ENCODE measurements at regions not wholly inside any gene's neighbourhood (a gene's known extent, or its start where the extent isn't known, plus 50 kb on each side); places are given as distances from the start of the nearest gene placed in this dataset.
"Not testable (repeated sequence)": the region's sequence is repeated elsewhere in the genome, so short reads cannot be mapped to it uniquely, and the experiment has no call there.

DNA sequence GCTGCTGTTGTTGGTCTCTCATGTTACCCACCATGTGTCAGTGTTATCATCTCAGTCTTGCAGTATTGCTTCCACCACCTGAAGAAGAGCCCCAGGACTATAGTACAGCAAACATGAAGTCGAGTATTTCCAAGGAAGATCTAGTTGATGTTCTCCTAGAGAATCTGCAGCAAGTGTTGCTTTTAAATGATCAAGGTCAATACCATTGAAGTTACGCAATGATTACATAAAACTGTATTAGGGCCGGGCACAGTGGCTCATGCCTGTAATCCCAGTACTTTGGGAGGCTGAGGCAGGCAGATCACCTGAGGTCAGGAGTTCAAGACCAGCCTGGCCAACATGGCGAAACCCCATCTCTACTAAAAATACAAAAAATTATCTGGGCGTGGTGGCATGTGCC lies 173.9 kb downstream of the TJP1 start:
- not testable (repeated sequence) for DNase-seq (ENCODE audit: low read depth); H3K4me3 ChIP-seq (ENCODE audit: control insufficient read depth, low read depth, low read length)

- no peak for DNase-seq (ENCODE audit: low read depth)
- no peak for TF ChIP-seq CTCF (IDR thresholded peaks at IDR 0.05; ENCODE audit: control insufficient read depth, insufficient read depth, low read depth, low read length, missing control alignments)
- no peak overlapping the region for H3K4me3 ChIP-seq (ENCODE audit: control insufficient read depth, low read depth, low read length)
Measured at GRCh38 chr15:29645841-29646240, 176.4 kb downstream of the TJP1 start.

DNA sequence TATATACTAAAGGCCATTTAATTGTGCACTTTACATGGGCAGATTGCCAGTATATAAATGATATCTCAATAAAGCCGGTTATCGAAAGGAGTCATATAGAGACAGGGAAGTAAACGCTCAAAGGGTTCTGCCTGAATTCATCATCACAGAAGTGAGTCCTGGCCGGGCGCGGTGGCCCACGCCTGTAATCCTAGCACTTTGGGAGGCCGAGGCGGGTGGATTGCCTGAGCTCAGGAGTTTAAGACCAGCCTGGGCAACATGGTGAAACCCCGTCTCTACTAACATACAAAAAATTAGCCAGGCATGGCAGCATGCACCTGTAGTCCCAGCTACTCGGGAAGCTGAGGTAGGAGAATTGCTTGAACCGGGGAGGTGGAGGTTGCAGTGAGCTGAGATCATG lies 177.9 kb downstream of the TJP1 start:
- DNase-seq (ENCODE audit: low read depth); H3K4me3 ChIP-seq (ENCODE audit: control insufficient read depth, low read depth, low read length): not testable (repeated sequence)

DNA sequence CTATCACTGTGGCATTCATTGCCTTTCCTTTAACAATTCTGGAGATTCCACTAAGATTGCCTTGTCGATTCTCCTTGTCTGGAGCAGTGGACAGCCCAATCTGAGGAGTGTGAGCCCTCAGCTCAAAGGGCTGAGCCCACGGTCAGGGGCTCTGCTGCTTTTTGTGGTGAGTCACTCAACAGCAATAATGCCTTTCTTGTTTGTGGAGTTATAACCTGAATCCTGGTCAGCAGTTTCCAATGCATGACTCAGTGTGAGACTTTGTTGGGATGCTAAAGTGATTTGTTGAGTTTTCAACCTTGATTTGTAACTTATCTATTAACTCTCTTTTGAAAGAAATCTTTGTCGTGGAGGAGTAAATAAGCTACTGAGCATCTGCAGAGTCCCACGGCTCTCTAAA lies 183.5 kb downstream of the TJP1 start:
- no peak overlapping the region for H3K4me3 ChIP-seq (ENCODE audit: control insufficient read depth, low read depth, low read length)
- DNase-seq (ENCODE audit: low read depth): no peak
- no peak for TF ChIP-seq CTCF (IDR thresholded peaks at IDR 0.05; ENCODE audit: control insufficient read depth, insufficient read depth, low read depth, low read length, missing control alignments)

DNA sequence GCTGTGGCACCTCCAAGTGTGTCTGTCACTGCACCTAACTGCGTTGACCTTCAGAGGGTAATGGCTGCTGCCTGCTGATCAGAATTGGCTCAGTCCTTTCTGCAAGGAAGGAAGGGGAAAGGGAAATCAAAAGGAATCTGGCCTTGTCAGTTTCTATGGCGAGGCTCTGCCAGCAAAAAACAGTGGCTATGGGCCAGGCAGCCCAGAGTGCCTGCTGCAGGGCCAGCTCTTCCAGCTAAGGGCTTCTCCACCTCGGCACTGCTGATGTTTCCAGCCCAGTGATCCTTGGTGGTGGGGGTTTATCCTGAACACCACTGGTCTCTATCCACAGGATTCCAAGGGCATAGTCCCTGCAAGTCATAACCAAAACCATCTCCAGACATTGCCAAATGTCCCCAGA lies 184.3 kb downstream of the TJP1 start:
- no peak overlapping the region for H3K4me3 ChIP-seq (ENCODE audit: control insufficient read depth, low read depth, low read length)
- TF ChIP-seq CTCF (IDR thresholded peaks at IDR 0.05; ENCODE audit: control insufficient read depth, insufficient read depth, low read depth, low read length, missing control alignments): no peak

DNA sequence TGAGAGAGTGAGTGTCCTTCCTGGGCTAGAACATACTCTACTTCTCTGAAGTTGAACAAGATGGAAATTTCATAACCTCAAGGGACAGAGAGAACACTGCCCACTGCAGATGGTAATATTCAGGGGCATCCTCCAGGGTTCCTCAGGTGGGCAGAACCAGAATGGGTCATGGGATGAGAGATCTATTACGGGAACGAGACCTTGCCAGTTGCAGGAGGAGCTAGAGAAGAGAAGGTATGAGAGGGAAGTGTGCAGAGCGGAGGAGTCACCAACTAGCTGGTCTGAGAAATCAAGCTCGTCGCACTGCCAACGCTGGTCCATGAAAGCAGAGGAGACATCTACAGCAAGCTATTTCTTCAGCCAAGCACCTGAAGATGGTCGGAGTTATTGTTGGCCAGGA lies 184.7 kb downstream of the TJP1 start:
- DNase-seq (ENCODE audit: low read depth): no peak
- TF ChIP-seq CTCF (IDR thresholded peaks at IDR 0.05; ENCODE audit: control insufficient read depth, insufficient read depth, low read depth, low read length, missing control alignments): no peak
- no peak overlapping the region for H3K4me3 ChIP-seq (ENCODE audit: control insufficient read depth, low read depth, low read length)

More for the DNA sequence above, 184.3 kb downstream of the TJP1 start:
- no peak for DNase-seq (ENCODE audit: low read depth)

DNA sequence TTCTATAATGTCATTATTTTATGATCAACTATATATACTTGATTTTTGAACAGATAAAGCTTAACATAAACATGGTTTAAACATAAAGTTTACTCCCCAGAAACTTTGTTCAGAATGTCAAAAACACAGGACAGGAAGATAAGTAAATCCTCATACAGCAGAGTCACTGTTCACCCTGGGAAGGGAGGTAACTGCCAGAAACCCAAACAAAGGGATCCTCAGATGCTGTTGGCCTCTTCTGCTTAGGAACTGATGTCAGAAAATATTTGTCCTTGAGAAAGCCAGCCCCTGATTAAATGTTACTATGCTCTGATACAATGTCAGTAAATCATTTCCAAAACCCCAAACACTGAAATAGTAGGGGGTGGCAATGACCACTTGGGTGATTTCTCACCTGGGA lies 185.3 kb downstream of the TJP1 start:
- no peak for DNase-seq (ENCODE audit: low read depth)
- H3K4me3 ChIP-seq (ENCODE audit: control insufficient read depth, low read depth, low read length): no peak overlapping the region
- no peak for TF ChIP-seq CTCF (IDR thresholded peaks at IDR 0.05; ENCODE audit: control insufficient read depth, insufficient read depth, low read depth, low read length, missing control alignments)

DNA sequence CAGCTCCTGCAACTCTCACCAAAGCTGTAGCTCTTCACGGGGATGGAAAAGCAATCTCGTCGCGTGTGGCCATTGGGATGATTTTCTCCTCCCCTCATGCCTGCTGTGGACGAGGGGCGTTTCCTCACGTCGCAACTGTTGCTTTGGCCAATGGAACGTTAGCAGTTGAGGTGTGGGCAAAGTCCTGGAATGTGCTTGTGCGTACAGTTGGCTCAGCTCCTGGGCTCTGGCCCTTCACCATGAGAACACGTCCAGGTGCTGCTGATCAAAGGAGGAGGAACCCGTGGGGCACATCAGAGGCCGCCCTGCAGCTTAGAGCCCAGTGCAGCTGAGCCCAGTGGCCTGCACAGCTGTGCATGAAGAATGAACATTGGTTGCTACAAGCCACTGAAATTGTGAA lies 186.1 kb downstream of the TJP1 start:
- no peak overlapping the region for H3K4me3 ChIP-seq (ENCODE audit: control insufficient read depth, low read depth, low read length)
- DNase-seq (ENCODE audit: low read depth): no peak
- no peak for TF ChIP-seq CTCF (IDR thresholded peaks at IDR 0.05; ENCODE audit: control insufficient read depth, insufficient read depth, low read depth, low read length, missing control alignments)
